Endothelial cell (in vitro differentiated cells): ENCODE measurements at regions not wholly inside any gene's neighbourhood (a gene's known extent, or its start where the extent isn't known, plus 50 kb on each side); places are given as distances from the start of the nearest gene placed in this dataset.

ENCODE experiments used
- DNase-seq: peaks from one replicate; pipeline ENCODE4 v3.0.0; 2021; ENCODE audit warnings: low spot score
- H3K27ac Mint-ChIP-seq: one replicate; pipeline ENCODE4 v1.8.0; 2021; ENCODE audit warnings: mixed read lengths, inconsistent platforms; ENCODE audit not compliant: unreplicated experiment
- H3K27me3 Mint-ChIP-seq: one replicate; pipeline ENCODE4 v1.8.0; 2021; ENCODE audit warnings: mild to moderate bottlenecking, moderate library complexity, mixed read lengths, inconsistent platforms; ENCODE audit not compliant: unreplicated experiment
- H3K36me3 Mint-ChIP-seq: one replicate; pipeline ENCODE4 v1.8.0; 2021; ENCODE audit warnings: mild to moderate bottlenecking, low read depth, mixed read lengths, inconsistent platforms; ENCODE audit not compliant: unreplicated experiment
- H3K4me1 Mint-ChIP-seq: one replicate; pipeline ENCODE4 v1.8.0; 2021; ENCODE audit warnings: mild to moderate bottlenecking, mixed read lengths, inconsistent platforms; ENCODE audit not compliant: unreplicated experiment
- H3K4me3 Mint-ChIP-seq: one replicate; pipeline ENCODE4 v1.8.0; 2021; ENCODE audit warnings: mild to moderate bottlenecking, mixed read lengths, inconsistent platforms; ENCODE audit not compliant: unreplicated experiment
- H3K9me3 Mint-ChIP-seq: one replicate; pipeline ENCODE4 v1.8.0; 2021; ENCODE audit warnings: mixed read lengths, inconsistent platforms; ENCODE audit not compliant: unreplicated experiment
- CTCF ChIP-seq: fragments of 200-600 bp; sonication (generic); IDR thresholded peaks from one replicate; pipeline ENCODE4 v1.5.0; 2021; ENCODE audit warnings: antibody characterized with exemption; ENCODE audit not compliant: unreplicated experiment

- Mint-ChIP-seq H3K9me3 (no peaks in the 10 kb centered on the region), H3K36me3 (no peaks in the 10 kb centered on the region), H3K4me1 (no peaks in the 10 kb centered on the region), H3K4me3 (no peak overlapping the region), H3K27ac (no peak overlapping the region), H3K27me3 (no peaks in the 10 kb centered on the region)
- no peak for DNase-seq
- TF ChIP-seq CTCF = no peak
Observed at GRCh38 chr3:105274536-105274935, 92.2 kb upstream of the ALCAM start.

- no peak for DNase-seq
- Mint-ChIP-seq H3K27ac (no peak overlapping the region), H3K9me3 (no peaks in the 10 kb centered on the region), H3K4me1 (no peaks in the 10 kb centered on the region), H3K4me3 (no peak overlapping the region), H3K27me3 (no peaks in the 10 kb centered on the region), H3K36me3 (no peaks in the 10 kb centered on the region)
- TF ChIP-seq CTCF = no peak
Observed at GRCh38 chr3:105274958-105275357, 91.8 kb upstream of the ALCAM start.

GRCh38 chr3:105277656-105278055 is 89.1 kb upstream of the ALCAM start:
- no peak for DNase-seq
- no peak overlapping the region for H3K4me3 Mint-ChIP-seq
- no peak overlapping the region for H3K27ac Mint-ChIP-seq
- no peaks in the 10 kb centered on the region for H3K36me3 Mint-ChIP-seq
- H3K4me1 Mint-ChIP-seq = peaks cover 8% of the 10 kb centered on the region
- no peak for TF ChIP-seq CTCF
- no peaks in the 10 kb centered on the region for H3K27me3 Mint-ChIP-seq
- H3K9me3 Mint-ChIP-seq = no peaks in the 10 kb centered on the region

GRCh38 chr3:105278688-105279087 is 88.0 kb upstream of the ALCAM start:
- DNase-seq = no peak
- H3K4me3 Mint-ChIP-seq = no peak overlapping the region
- H3K9me3 Mint-ChIP-seq = no peaks in the 10 kb centered on the region
- no peak for TF ChIP-seq CTCF
- no peak overlapping the region for H3K27ac Mint-ChIP-seq
- no peaks in the 10 kb centered on the region for H3K27me3 Mint-ChIP-seq
- no peaks in the 10 kb centered on the region for H3K36me3 Mint-ChIP-seq
- H3K4me1 Mint-ChIP-seq = peaks cover 8% of the 10 kb centered on the region

- Mint-ChIP-seq H3K4me1 (peaks cover 8% of the 10 kb centered on the region), H3K9me3 (no peaks in the 10 kb centered on the region), H3K27ac (no peak overlapping the region), H3K4me3 (no peak overlapping the region), H3K36me3 (no peaks in the 10 kb centered on the region), H3K27me3 (no peaks in the 10 kb centered on the region)
- no peak for DNase-seq
- no peak for TF ChIP-seq CTCF
Observed at GRCh38 chr3:105281989-105282388, 84.7 kb upstream of the ALCAM start.
